MM.1S (cell line): ENCODE measurements at regions not wholly inside any gene's neighbourhood (a gene's known extent, or its start where the extent isn't known, plus 50 kb on each side); places are given as distances from the start of the nearest gene placed in this dataset.

ENCODE experiments used
- DNase-seq: peaks from one replicate; pipeline ENCODE4 v3.0.0-alpha.2; 2015
- H2AFZ ChIP-seq: fragments of 300-600 bp; sonication (generic); 2 replicates; pipeline ENCODE4 v1.6.0; 2016; ENCODE audit warnings: antibody characterized with exemption, low read length
- H3F3A ChIP-seq: fragments of 300-600 bp; sonication (generic); 2 replicates; pipeline ENCODE4 v1.6.1; 2016; ENCODE audit warnings: mild to moderate bottlenecking, antibody characterized with exemption, low read length, moderate library complexity, mixed read lengths; ENCODE audit not compliant: insufficient read depth
- H3K27ac ChIP-seq: fragments of 300-600 bp; sonication (generic); 2 replicates; pipeline ENCODE4 v1.5.1; 2016; ENCODE audit warnings: mild to moderate bottlenecking, low read length
- H3K27me3 ChIP-seq: fragments of 300-600 bp; sonication (generic); replicated peaks from 2 replicates; pipeline ENCODE4 v1.6.0; 2016; ENCODE audit warnings: low read length; ENCODE audit not compliant: insufficient read depth
- H3K36me3 ChIP-seq: fragments of 300-600 bp; sonication (generic); replicated peaks from 2 replicates; pipeline ENCODE4 v1.6.1; 2016; ENCODE audit warnings: mild to moderate bottlenecking, low read length, mixed read lengths; ENCODE audit not compliant: insufficient read depth
- H3K4me1 ChIP-seq: fragments of 300-600 bp; sonication (generic); 2 replicates; pipeline ENCODE4 v1.6.1; 2016; ENCODE audit warnings: low read length, mixed read lengths
- H3K4me2 ChIP-seq: fragments of 300-600 bp; sonication (generic); 2 replicates; pipeline ENCODE4 v1.6.0; 2016; ENCODE audit warnings: low read depth, low read length
- H3K4me3 ChIP-seq: fragments of 300-600 bp; sonication (generic); 2 replicates; pipeline ENCODE4 v1.5.1; 2016; ENCODE audit warnings: low read length, mixed read lengths
- H3K79me2 ChIP-seq: fragments of 300-600 bp; sonication (generic); 2 replicates; pipeline ENCODE4 v1.6.1; 2016; ENCODE audit warnings: mixed run types, low read length, mixed read lengths
- H3K9ac ChIP-seq: fragments of 300-600 bp; sonication (generic); 2 replicates; pipeline ENCODE4 v1.6.1; 2016; ENCODE audit warnings: low read length, mixed read lengths
- H3K9me2 ChIP-seq: fragments of 300-600 bp; sonication (generic); replicated peaks from 2 replicates; pipeline ENCODE4 v1.6.1; 2016; ENCODE audit warnings: mild to moderate bottlenecking, low read length, mixed read lengths; ENCODE audit not compliant: insufficient read depth
- H3K9me3 ChIP-seq: fragments of 300-600 bp; sonication (generic); replicated peaks from 2 replicates; pipeline ENCODE4 v1.6.1; 2016; ENCODE audit warnings: mild to moderate bottlenecking, low read length, mixed read lengths; ENCODE audit not compliant: insufficient read depth
- H4K20me1 ChIP-seq: fragments of 300-600 bp; sonication (generic); 2 replicates; pipeline ENCODE4 v1.6.1; 2016; ENCODE audit warnings: mild to moderate bottlenecking, low read length, moderate library complexity, mixed read lengths; ENCODE audit not compliant: insufficient read depth
- EZH2 ChIP-seq: fragments of 300-600 bp; sonication (generic); optimal IDR thresholded peaks from 2 replicates; pipeline ENCODE3; 2017; ENCODE audit warnings: low read depth, mild to moderate bottlenecking, antibody characterized with exemption, low read length, mixed read lengths
- EZH2phosphoT487 ChIP-seq: fragments of 300-600 bp; sonication (generic); IDR thresholded peaks from 2 replicates; pipeline ENCODE4 v1.6.1; 2018; ENCODE audit warnings: antibody characterized with exemption, low read length
- TF ChIP-seq, protein P1 (sequence below): fragments of 300-600 bp; sonication (generic); IDR thresholded peaks from 2 replicates; pipeline ENCODE4 v1.5.1; 2016; ENCODE audit warnings: antibody characterized with exemption, low read length, mixed read lengths

DNA sequence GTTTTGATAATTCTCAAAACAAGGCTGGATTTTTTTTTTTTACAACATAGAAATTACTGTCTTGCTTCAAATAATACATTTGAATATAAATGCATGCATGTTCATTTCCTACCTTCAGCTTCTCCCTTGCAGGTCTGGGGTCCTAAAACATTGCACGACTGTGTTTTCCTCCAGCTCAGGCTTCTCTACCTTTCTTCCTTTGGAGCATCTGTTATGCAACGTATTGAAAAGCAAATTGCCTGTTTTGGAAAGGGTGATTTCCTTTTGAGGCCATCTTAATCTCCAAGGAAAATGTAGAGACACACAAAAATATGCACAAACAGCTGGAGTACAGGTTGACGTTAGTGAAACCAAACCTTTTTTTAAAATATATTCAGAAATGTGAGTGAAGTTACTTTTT is 115.6 kb upstream of the TLL1 start:
- no peak for DNase-seq
- H3K9me2 ChIP-seq, result no peaks in the 10 kb centered on the region
- no peak overlapping the region for H3K27ac ChIP-seq
- no peaks in the 10 kb centered on the region for H3F3A ChIP-seq
- H3K4me2 ChIP-seq, result no peak overlapping the region
- no peaks in the 10 kb centered on the region for H3K4me1 ChIP-seq
- H3K36me3 ChIP-seq, result no peaks in the 10 kb centered on the region
- no peaks in the 10 kb centered on the region for H4K20me1 ChIP-seq
- TF ChIP-seq EZH2, result no peak
- no peak for TF ChIP-seq EZH2phosphoT487
- TF ChIP-seq, protein P1, sequence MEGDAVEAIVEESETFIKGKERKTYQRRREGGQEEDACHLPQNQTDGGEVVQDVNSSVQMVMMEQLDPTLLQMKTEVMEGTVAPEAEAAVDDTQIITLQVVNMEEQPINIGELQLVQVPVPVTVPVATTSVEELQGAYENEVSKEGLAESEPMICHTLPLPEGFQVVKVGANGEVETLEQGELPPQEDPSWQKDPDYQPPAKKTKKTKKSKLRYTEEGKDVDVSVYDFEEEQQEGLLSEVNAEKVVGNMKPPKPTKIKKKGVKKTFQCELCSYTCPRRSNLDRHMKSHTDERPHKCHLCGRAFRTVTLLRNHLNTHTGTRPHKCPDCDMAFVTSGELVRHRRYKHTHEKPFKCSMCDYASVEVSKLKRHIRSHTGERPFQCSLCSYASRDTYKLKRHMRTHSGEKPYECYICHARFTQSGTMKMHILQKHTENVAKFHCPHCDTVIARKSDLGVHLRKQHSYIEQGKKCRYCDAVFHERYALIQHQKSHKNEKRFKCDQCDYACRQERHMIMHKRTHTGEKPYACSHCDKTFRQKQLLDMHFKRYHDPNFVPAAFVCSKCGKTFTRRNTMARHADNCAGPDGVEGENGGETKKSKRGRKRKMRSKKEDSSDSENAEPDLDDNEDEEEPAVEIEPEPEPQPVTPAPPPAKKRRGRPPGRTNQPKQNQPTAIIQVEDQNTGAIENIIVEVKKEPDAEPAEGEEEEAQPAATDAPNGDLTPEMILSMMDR, result no peak
- no peak overlapping the region for H2AFZ ChIP-seq
- H3K79me2 ChIP-seq, result no peaks in the 10 kb centered on the region
- no peaks in the 10 kb centered on the region for H3K27me3 ChIP-seq
- H3K9ac ChIP-seq, result no peak overlapping the region
- no peak overlapping the region for H3K4me3 ChIP-seq
- no peaks in the 10 kb centered on the region for H3K9me3 ChIP-seq

DNA sequence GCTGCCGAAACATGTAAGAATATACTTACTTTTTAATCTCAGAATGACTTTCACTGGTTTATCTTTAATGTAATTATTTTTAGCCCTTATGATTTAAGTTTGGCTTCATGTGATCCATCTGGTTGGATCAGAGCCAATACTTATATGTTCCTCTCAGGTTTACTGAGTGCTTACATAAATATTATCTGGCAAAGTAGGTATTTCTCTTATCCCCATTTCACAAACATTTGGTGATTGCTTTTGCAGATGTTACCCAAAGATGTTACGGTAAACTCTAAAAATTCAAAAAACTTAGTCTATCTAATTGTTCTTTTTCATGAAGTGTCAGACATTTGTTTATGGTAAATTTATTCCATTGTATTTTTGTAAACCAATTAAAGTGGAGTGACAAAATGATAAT is 115.0 kb upstream of the TLL1 start:
- DNase-seq, result no peak
- H2AFZ ChIP-seq, result no peak overlapping the region
- no peak overlapping the region for H3K9ac ChIP-seq
- no peaks in the 10 kb centered on the region for H3K9me3 ChIP-seq
- TF ChIP-seq EZH2phosphoT487 (no peak), EZH2 (no peak)
- TF ChIP-seq, protein P1, result no peak
- H3K9me2 ChIP-seq, result no peaks in the 10 kb centered on the region
- H3K27me3 ChIP-seq, result no peaks in the 10 kb centered on the region
- H4K20me1 ChIP-seq, result no peaks in the 10 kb centered on the region
- H3F3A ChIP-seq, result no peaks in the 10 kb centered on the region
- H3K36me3 ChIP-seq, result no peaks in the 10 kb centered on the region
- no peak overlapping the region for H3K4me3 ChIP-seq
- no peaks in the 10 kb centered on the region for H3K79me2 ChIP-seq
- no peaks in the 10 kb centered on the region for H3K4me1 ChIP-seq
- H3K4me2 ChIP-seq, result no peak overlapping the region
- no peak overlapping the region for H3K27ac ChIP-seq

DNA sequence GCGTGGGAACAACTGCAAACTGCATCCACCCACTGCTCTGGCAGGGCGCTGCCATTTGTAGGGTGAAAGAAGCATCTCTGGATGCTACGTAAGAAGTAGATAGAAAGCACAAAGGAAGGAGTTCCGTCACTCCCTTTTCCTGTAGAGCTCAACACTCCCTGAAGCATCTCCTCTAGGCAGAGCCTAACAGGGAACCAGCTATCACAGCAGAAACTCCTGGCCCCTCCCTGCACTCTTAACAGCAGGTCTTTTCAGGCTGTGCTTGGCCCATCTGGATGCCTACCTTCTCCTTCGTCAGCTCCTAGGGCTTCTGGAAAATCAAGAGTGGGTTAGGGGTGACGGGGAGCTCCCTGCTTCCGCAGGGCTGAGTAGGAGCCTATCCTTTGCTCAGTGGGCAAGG is 112.9 kb upstream of the TLL1 start:
- no peak for DNase-seq
- no peaks in the 10 kb centered on the region for H3K79me2 ChIP-seq
- H3K27me3 ChIP-seq, result no peaks in the 10 kb centered on the region
- no peaks in the 10 kb centered on the region for H3K9me2 ChIP-seq
- H3K36me3 ChIP-seq, result no peaks in the 10 kb centered on the region
- H3K9ac ChIP-seq, result no peak overlapping the region
- no peak overlapping the region for H3K4me2 ChIP-seq
- H3F3A ChIP-seq, result no peaks in the 10 kb centered on the region
- TF ChIP-seq EZH2 (no peak), EZH2phosphoT487 (no peak)
- TF ChIP-seq, protein P1, result no peak
- H3K9me3 ChIP-seq, result no peaks in the 10 kb centered on the region
- no peak overlapping the region for H3K4me3 ChIP-seq
- no peak overlapping the region for H3K27ac ChIP-seq
- H2AFZ ChIP-seq, result no peak overlapping the region
- H4K20me1 ChIP-seq, result no peaks in the 10 kb centered on the region
- H3K4me1 ChIP-seq, result no peaks in the 10 kb centered on the region
